Tibial nerve (tissue), 4 donors: ENCODE measurements at regions not wholly inside any gene's neighbourhood (a gene's known extent, or its start where the extent isn't known, plus 50 kb on each side); places are given as distances from the start of the nearest gene placed in this dataset.

ENCODE experiments used
- DNase-seq, 2 donors: peaks; one replicate each; pipeline ENCODE4 v3.0.0-alpha.2; 2019; ENCODE audit warnings: low spot score in 2 of 2
- H3K27ac ChIP-seq, 4 donors: fragments of 200-600 bp; sonication (generic) in 3 of 4; one replicate each; pipeline ENCODE4 v1.5.1; 2017 to 2019; ENCODE audit warnings: mild to moderate bottlenecking in 1 of 4
- H3K27me3 ChIP-seq, 2 donors: fragments of 200-600 bp; sonication (generic) in 1 of 2; one replicate each; pipeline versions ENCODE4 v1.5.1 to v1.6.0; 2017 to 2019
- H3K36me3 ChIP-seq, 3 donors: fragments of 200-600 bp; sonication (generic); one replicate each; pipeline ENCODE4 v1.5.1; 2018 to 2019
- H3K4me1 ChIP-seq, 4 donors: fragments of 200-600 bp; sonication (generic) in 3 of 4; one replicate each; pipeline ENCODE4 v1.5.1; 2017 to 2019
- H3K4me3 ChIP-seq, 4 donors: fragments of 200-600 bp; sonication (generic) in 3 of 4; one replicate each; pipeline ENCODE4 v1.5.1; 2017 to 2019; ENCODE audit warnings: mild to moderate bottlenecking in 1 of 4, moderate library complexity in 1 of 4
- H3K9me3 ChIP-seq, 4 donors: fragments of 200-600 bp; sonication (generic) in 3 of 4; one replicate each; pipeline ENCODE4 v1.5.1; 2017 to 2019
- CTCF ChIP-seq, 5 experiments: fragments of 200-600 bp in 3 of 5; fragments of 450-650 bp in 2 of 5; sonication (generic) in 3 of 5; IDR thresholded peaks; one replicate each; pipeline ENCODE4 v1.5.1; 2016 to 2019; ENCODE audit warnings: antibody characterized with exemption in 5 of 5, mild to moderate bottlenecking in 3 of 5, moderate library complexity in 2 of 5
- EP300 ChIP-seq, 2 donors: sonication (generic); formaldehyde crosslinking; IDR thresholded peaks; one replicate each; pipeline ENCODE4 v1.6.1; 2017; ENCODE audit warnings: antibody characterized with exemption in 2 of 2, mild to moderate bottlenecking in 1 of 2
- POLR2A ChIP-seq, 2 donors: fragments of 450-650 bp; IDR thresholded peaks; one replicate each; pipeline ENCODE4 v1.6.1; 2017; ENCODE audit warnings: antibody characterized with exemption in 2 of 2, mild to moderate bottlenecking in 2 of 2, moderate library complexity in 2 of 2
- WGBS, 2 donors: methylation state at CpG; one replicate each; pipeline ENCODE4 v1.1.5; 2018; 5-methylcytosine and 5-hydroxymethylcytosine counted together

DNA sequence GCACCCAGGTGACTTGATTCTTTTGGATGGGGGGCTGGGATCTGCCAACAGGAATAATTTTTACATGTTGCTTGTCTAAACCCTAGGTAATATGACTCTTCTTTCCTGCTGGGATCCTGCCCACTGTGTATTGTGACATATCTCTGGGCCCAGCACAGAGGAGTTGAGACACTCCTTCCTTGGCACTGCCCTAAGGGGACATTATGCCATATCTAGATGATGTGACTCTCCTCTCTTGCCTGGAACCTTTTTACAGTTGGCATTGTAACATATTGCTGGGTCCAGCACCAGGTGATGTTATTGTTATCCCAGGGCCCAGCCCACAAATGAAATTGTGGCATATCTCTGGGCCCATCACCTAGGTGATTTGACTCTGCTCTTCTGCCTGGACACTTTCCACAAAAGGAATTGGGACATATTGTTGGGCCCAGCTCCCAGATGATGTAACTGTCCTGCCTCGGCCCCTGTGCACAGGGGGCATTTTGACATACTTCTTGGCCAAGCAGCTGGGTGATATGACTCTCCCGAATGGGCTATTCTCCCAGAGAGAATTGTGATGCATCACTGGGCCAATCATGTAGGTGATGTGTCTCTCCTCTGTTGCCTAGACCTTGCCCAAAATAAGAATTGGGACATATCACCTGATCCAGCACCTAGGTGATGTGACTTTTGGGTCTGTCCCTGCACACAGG is 1837.7 kb downstream of the TP53TG3F start:
- Histone ChIP-seq H3K27me3 (no peaks in the 10 kb centered on the region), H3K9me3 (peaks cover 0 to 2% (median 0%) of the 10 kb centered on the region in 4 donors), H3K4me3 (no peak overlapping the region), H3K4me1 (no peaks in the 10 kb centered on the region), H3K27ac (no peak overlapping the region), H3K36me3 (no peaks in the 10 kb centered on the region)
- WGBS, 2 donors: 67 to 91% methylated on average over 2 of the region's 2 CpGs
- no peak for TF ChIP-seq POLR2A (IDR thresholded peaks at IDR 0.05)
- TF ChIP-seq EP300 (IDR thresholded peaks at IDR 0.05): no peak
- TF ChIP-seq CTCF (IDR thresholded peaks at IDR 0.05): no peak
- no peak for DNase-seq

GRCh38 chr16:35298460-35299243 is 1839.2 kb downstream of the TP53TG3F start:
- Histone ChIP-seq H3K4me1 (no peaks in the 10 kb centered on the region), H3K9me3 (no peaks in the 10 kb centered on the region), H3K4me3 (no peak overlapping the region), H3K36me3 (no peaks in the 10 kb centered on the region), H3K27me3 (no peaks in the 10 kb centered on the region), H3K27ac (no peak overlapping the region)
- 66 to 80% methylated on average over 2 of the region's 2 CpGs for WGBS, 2 donors
- TF ChIP-seq EP300 (IDR thresholded peaks at IDR 0.05): no peak
- DNase-seq: no peak

DNA sequence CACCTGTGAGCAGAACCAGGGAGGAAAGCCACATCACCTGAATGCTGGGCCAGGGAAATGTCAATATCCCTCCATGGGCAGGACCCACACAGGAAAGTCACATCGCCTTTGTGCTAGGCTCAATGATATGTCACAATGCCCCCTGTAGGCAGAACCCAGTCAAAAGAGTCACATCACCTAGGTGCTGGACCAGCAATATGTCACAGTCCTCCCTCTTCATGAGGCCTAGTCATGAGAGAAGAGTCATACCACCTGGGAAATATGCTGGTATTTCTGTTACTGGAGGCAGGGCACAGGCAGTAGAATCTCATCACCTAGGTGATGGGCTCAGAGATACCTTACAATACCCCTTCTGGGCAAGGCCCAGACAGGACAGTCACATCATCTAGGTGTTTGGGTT is 1843.4 kb downstream of the TP53TG3F start:
- Histone ChIP-seq H3K4me1 (no peaks in the 10 kb centered on the region), H3K36me3 (no peaks in the 10 kb centered on the region), H3K27me3 (no peaks in the 10 kb centered on the region), H3K9me3 (peaks cover 0 to 8% (median 0%) of the 10 kb centered on the region in 4 donors), H3K27ac (no peak overlapping the region), H3K4me3 (no peak overlapping the region)
- TF ChIP-seq EP300 (IDR thresholded peaks at IDR 0.05) (no peak), CTCF (IDR thresholded peaks at IDR 0.05) (no peak), POLR2A (IDR thresholded peaks at IDR 0.05) (no peak)
- DNase-seq: no peak
- WGBS, 2 donors: 25 to 31% methylated on average over 1 of the region's 1 CpG

DNA sequence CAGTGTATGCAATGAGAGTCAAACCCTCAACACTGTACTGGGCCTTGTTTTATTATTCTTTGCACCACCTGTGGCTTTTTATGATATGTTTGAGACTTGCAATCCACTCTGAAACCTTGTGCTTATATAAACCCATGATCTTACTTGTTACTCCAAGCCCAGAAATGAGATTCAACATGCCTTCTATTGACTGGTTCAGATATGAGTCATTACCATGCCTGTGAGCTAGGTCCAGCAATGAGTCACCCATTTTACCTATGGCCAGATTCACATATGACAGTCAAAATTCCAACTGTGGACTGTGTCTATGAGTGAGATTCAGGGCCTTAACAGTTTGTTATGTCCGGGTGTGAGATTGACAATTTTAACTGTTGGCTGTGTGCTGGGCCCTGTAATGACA is 1846.1 kb downstream of the TP53TG3F start:
- no peak overlapping the region for H3K4me3 ChIP-seq
- H3K36me3 ChIP-seq: no peaks in the 10 kb centered on the region
- H3K27me3 ChIP-seq: no peaks in the 10 kb centered on the region
- TF ChIP-seq CTCF (IDR thresholded peaks at IDR 0.05) (no peak), POLR2A (IDR thresholded peaks at IDR 0.05) (no peak), EP300 (IDR thresholded peaks at IDR 0.05) (no peak)
- H3K4me1 ChIP-seq: no peaks in the 10 kb centered on the region
- DNase-seq: no peak
- H3K27ac ChIP-seq: no peak overlapping the region
- WGBS, 2 donors: 50 to 67% methylated on average over 1 of the region's 1 CpG
- peaks cover 0 to 23% (median 0%) of the 10 kb centered on the region in 4 donors for H3K9me3 ChIP-seq

DNA sequence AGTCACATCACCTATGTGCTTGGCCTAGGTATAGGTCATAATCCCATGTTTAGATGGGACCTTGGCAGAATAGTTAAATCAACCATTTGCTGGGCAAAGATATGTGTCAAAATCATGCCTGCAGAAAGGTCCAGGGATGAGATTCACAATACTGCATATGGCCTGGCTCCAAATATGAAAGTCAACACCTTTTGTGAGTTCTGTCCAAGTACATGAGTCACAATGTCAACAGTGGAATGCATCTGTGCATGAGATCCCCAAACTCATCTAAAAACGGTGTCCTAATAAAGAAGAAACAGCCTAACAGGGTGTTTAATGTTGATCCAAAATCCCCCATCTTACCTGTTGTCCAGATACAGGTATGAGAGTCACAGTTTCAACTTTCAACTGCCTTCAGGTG is 1847.5 kb downstream of the TP53TG3F start:
- Histone ChIP-seq H3K27ac (no peak overlapping the region), H3K4me3 (no peak overlapping the region), H3K27me3 (no peaks in the 10 kb centered on the region), H3K9me3 (peaks cover 0 to 30% (median 0%) of the 10 kb centered on the region in 4 donors), H3K36me3 (no peaks in the 10 kb centered on the region), H3K4me1 (no peaks in the 10 kb centered on the region)
- TF ChIP-seq EP300 (IDR thresholded peaks at IDR 0.05): no peak
- no peak for TF ChIP-seq CTCF (IDR thresholded peaks at IDR 0.05)
- TF ChIP-seq POLR2A (IDR thresholded peaks at IDR 0.05): no peak
- no peak for DNase-seq
- 0 to 6% methylated on average over 1 of the region's 1 CpG for WGBS, 2 donors
